CD4-positive, CD25-positive, alpha-beta regulatory T cell (primary cell): ENCODE measurements at regions not wholly inside any gene's neighbourhood (a gene's known extent, or its start where the extent isn't known, plus 50 kb on each side); places are given as distances from the start of the nearest gene placed in this dataset.
"Not testable (repeated sequence)": the region's sequence is repeated elsewhere in the genome, so short reads cannot be mapped to it uniquely, and the experiment has no call there.

ENCODE experiments used
- ATAC-seq, 2 donors: fragments of 150-1000 bp; cut with Tn5 transposase; one replicate each; pipeline ENCODE4 v1.10.0; 2021; ENCODE audit warnings: low read depth in 2 of 2, moderate number of reproducible peaks in 2 of 2, moderate library complexity in 1 of 2
- DNase-seq, 3 donors: peaks; one replicate each; pipeline versions ENCODE4 v3.0.0 to v3.0.0-alpha.2; 2012 to 2022; ENCODE audit warnings: mixed read lengths in 1 of 3
- H3K27ac ChIP-seq: one replicate; pipeline ENCODE4 v1.7.0; 2013; ENCODE audit warnings: mild to moderate bottlenecking, low read length; ENCODE audit not compliant: insufficient read depth, poor library complexity, severe bottlenecking
- H3K27me3 ChIP-seq: one replicate; pipeline ENCODE4 v1.7.0; 2013; ENCODE audit warnings: low read length; ENCODE audit not compliant: control insufficient read depth, insufficient read depth
- H3K36me3 ChIP-seq: one replicate; pipeline ENCODE4 v1.7.0; 2013; ENCODE audit warnings: mild to moderate bottlenecking, low read length, moderate library complexity; ENCODE audit not compliant: control insufficient read depth, insufficient read depth
- H3K4me1 ChIP-seq: 2 replicates; pipeline ENCODE4 v1.7.0; 2013; ENCODE audit warnings: mild to moderate bottlenecking, low read length; ENCODE audit not compliant: insufficient read depth, control insufficient read depth, poor library complexity, severe bottlenecking
- H3K4me3 ChIP-seq: one replicate; pipeline ENCODE4 v1.7.0; 2013; ENCODE audit warnings: low read depth, mild to moderate bottlenecking, low read length, moderate library complexity
- H3K9me3 ChIP-seq, 2 experiments: 1 replicate in 1 of 2; 2 replicates in 1 of 2; pipeline ENCODE4 v1.7.0; 2013; ENCODE audit warnings: low read length in 2 of 2, mild to moderate bottlenecking in 1 of 2, moderate library complexity in 1 of 2; ENCODE audit not compliant: control insufficient read depth in 2 of 2
- H3K27ac Mint-ChIP-seq, 3 donors: one replicate each; pipeline ENCODE4 v1.8.0; 2020 to 2022; ENCODE audit warnings: mild to moderate bottlenecking in 3 of 3, mixed read lengths in 3 of 3, moderate library complexity in 2 of 3
- H3K27me3 Mint-ChIP-seq: one replicate; pipeline ENCODE4 v1.8.0; 2022; ENCODE audit warnings: mild to moderate bottlenecking, mixed read lengths
- H3K36me3 Mint-ChIP-seq: one replicate; pipeline ENCODE4 v1.8.0; 2020; ENCODE audit warnings: mixed read lengths
- H3K4me1 Mint-ChIP-seq, 4 donors: one replicate each; pipeline ENCODE4 v1.8.0; 2020 to 2022; ENCODE audit warnings: mixed read lengths in 4 of 4, mild to moderate bottlenecking in 1 of 4
- H3K4me3 Mint-ChIP-seq, 4 donors: one replicate each; pipeline ENCODE4 v1.8.0; 2020 to 2022; ENCODE audit warnings: mild to moderate bottlenecking in 4 of 4, mixed read lengths in 4 of 4, moderate library complexity in 3 of 4
- H3K9me3 Mint-ChIP-seq, 7 donors: one replicate each; pipeline ENCODE4 v1.8.0; 2020 to 2022; ENCODE audit warnings: mixed read lengths in 7 of 7, mild to moderate bottlenecking in 3 of 7, moderate library complexity in 2 of 7

DNA sequence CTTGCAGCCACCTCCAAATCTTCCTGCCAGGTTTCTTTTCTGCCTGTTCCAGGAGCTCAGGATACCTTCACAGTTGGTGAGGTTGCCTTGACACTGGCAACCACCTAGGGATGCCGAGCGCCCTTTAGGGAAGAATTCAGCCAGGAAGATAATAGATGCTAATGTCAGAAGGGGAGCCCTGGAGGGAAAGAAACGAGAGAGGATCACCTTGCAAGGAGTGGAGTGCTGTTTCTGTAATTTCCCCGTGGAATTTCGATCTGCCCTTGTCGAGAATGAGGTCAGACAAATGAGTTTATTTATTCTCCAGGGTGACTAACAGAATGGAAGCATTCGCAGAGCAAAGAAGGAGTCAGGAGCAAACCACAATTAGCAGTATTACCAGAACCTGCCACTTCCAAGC is 315.8 kb upstream of the KAZN start:
- no peaks in the 10 kb centered on the region for H3K27me3 ChIP-seq
- no peaks in the 10 kb centered on the region for H3K4me1 Mint-ChIP-seq
- H3K27me3 Mint-ChIP-seq, result no peaks in the 10 kb centered on the region

DNA sequence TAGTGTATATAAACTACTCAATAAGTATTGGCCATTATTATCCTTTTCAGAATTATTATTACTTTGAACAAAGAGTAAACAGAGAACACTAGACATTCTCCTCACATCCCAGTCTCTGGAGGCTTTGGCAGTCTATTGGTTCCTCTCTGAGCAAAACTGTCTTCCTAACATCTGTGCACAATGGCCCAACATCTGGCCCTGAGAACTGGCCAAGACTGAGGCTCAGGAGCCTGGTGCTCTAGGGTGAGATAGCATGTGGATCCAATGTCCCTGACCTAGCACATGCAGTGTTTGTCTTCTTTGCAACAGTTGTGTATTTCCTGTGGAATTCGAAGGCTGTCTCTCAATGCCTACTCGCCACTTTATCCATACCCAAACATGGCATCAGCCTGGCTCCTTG is 313.2 kb upstream of the KAZN start:
- Mint-ChIP-seq H3K27ac (no peak overlapping the region), H3K9me3 (peaks cover 0 to 1% (median 0%) of the 10 kb centered on the region in 7 donors), H3K4me1 (no peaks in the 10 kb centered on the region)

More for the DNA sequence above, 315.8 kb upstream of the KAZN start:
- ATAC-seq (no peak), DNase-seq (no peak)
- H3K36me3 Mint-ChIP-seq, result no peaks in the 10 kb centered on the region
- no peak overlapping the region for H3K27ac Mint-ChIP-seq
- Histone ChIP-seq H3K4me3 (no peak overlapping the region), H3K27ac (no peak overlapping the region), H3K9me3 (no peaks in the 10 kb centered on the region), H3K36me3 (no peaks in the 10 kb centered on the region), H3K4me1 (no peaks in the 10 kb centered on the region)
- H3K9me3 Mint-ChIP-seq, result peaks cover 0 to 1% (median 0%) of the 10 kb centered on the region in 7 donors
- H3K4me3 Mint-ChIP-seq, result no peak overlapping the region

DNA sequence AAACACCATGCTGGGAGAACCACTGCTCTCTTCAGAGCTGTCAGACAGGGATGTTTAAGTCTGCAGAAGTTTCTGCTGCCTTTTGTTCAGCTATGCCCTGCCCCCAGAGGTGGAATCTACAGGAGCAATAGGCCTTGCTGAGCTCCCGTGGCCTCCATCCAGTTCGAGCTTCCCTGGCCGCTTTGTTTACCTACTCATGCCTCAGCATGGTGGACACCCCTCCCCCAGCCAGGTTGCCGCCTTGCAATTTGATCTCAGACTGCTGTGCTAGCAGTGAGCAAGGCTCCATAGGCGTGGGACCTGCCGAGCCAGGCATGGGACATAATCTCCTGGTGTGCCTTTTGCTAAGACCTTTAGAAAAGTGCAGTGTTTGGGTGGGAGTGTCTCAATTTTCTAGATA is 307.3 kb upstream of the KAZN start:
- ATAC-seq, H3K4me1 Mint-ChIP-seq, H3K9me3 Mint-ChIP-seq, H3K4me3 ChIP-seq, H3K27ac Mint-ChIP-seq, H3K9me3 ChIP-seq, H3K27me3 Mint-ChIP-seq, H3K27ac ChIP-seq, H3K36me3 ChIP-seq, H3K27me3 ChIP-seq, H3K36me3 Mint-ChIP-seq, DNase-seq, H3K4me3 Mint-ChIP-seq, H3K4me1 ChIP-seq: not testable (repeated sequence)

More for the DNA sequence above, 313.2 kb upstream of the KAZN start:
- Histone ChIP-seq H3K4me3 (no peak overlapping the region), H3K27ac (no peak overlapping the region), H3K27me3 (no peaks in the 10 kb centered on the region), H3K4me1 (no peaks in the 10 kb centered on the region), H3K36me3 (no peaks in the 10 kb centered on the region), H3K9me3 (no peaks in the 10 kb centered on the region)
- ATAC-seq (no peak), DNase-seq (no peak)
- Mint-ChIP-seq H3K36me3 (no peaks in the 10 kb centered on the region), H3K27me3 (no peaks in the 10 kb centered on the region), H3K4me3 (no peak overlapping the region)

DNA sequence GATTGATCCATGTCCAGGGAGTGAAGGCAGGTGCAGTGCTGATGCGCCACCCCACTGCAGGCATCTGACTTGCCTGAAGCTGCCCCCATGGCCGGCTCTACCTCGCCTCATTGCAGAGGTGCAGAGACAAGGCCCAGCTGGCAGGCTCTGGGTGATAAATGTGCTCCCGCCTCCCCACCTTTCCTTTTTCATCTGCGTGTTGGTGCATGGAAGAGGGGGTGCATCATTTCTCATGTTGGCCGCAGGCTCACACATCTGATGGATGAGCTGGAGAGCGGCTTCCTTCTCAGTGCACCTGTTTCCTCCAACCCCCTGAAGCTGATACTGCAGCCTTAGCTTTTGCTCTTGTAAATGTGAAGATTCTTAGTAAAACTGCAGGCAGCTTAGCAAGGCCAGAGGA is 306.0 kb upstream of the KAZN start:
- ATAC-seq (no peak), DNase-seq (no peak)
- Mint-ChIP-seq H3K4me1 (no peaks in the 10 kb centered on the region), H3K27ac (no peak overlapping the region), H3K36me3 (no peaks in the 10 kb centered on the region), H3K9me3 (peaks cover 0 to 2% (median 0%) of the 10 kb centered on the region in 7 donors), H3K27me3 (no peaks in the 10 kb centered on the region), H3K4me3 (no peak overlapping the region)
- Histone ChIP-seq H3K4me1 (no peaks in the 10 kb centered on the region), H3K4me3 (no peak overlapping the region), H3K27ac (no peak overlapping the region), H3K36me3 (no peaks in the 10 kb centered on the region), H3K9me3 (no peaks in the 10 kb centered on the region), H3K27me3 (no peaks in the 10 kb centered on the region)

DNA sequence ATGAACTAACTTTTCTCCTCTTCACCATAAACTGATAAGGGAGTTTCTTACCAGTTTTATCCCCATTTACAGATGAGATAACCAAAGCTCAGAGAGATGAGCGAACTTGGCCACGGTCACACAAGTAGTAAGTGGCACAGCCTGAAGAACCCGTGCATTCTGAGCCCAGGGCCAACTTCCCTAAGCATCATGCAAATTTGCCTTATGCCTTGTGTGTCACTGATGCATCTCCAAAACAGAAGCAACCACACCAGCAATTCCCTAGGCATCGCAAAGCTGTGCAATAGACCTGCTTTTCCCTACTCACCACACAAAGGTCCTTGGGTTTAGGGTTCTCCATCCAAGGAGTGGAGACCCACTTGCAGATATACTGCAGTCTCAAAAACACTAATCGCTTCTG is 304.5 kb upstream of the KAZN start:
- no peak for ATAC-seq
- no peaks in the 10 kb centered on the region for H3K4me1 Mint-ChIP-seq

DNA sequence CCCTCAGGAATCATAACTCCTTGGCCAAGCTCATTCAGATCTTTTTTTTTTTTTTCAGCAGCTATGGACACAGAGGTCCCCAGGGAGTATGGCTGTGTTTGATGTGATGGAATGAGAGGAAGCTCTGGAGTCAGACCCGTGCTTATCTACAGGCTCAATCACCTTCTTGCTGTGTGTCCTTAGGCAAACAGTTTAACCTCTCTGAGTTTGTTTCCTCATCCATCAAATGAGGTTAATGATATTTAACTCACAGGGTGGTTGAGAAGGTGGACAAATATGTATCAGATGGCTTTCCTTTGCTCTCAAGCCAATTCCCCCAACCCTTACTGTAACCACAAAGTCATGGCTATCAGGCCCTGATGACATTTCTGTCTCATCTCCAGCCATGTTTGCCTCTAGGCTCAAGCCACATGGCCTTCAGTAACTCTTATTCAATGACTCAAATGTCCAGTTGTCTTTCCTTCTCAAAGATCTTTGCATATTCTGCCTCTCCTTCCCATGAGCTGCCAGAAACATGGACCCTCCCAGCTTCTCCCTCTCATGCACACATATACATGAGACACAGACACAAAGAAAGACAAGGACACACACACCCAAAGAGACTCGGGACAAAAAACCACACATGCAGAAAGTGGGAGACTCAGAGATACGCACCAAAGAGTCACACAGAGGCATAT is 303.5 kb upstream of the KAZN start:
- Histone ChIP-seq H3K9me3 (no peaks in the 10 kb centered on the region), H3K27me3 (no peaks in the 10 kb centered on the region), H3K27ac (no peak overlapping the region), H3K4me3 (no peak overlapping the region), H3K36me3 (no peaks in the 10 kb centered on the region), H3K4me1 (no peaks in the 10 kb centered on the region)
- Mint-ChIP-seq H3K4me3 (no peak overlapping the region), H3K36me3 (no peaks in the 10 kb centered on the region), H3K27ac (no peak overlapping the region), H3K27me3 (no peaks in the 10 kb centered on the region), H3K9me3 (peaks cover 0 to 2% (median 0%) of the 10 kb centered on the region in 7 donors), H3K4me1 (no peaks in the 10 kb centered on the region)
- ATAC-seq (no peak), DNase-seq (no peak)

More for the DNA sequence above, 304.5 kb upstream of the KAZN start:
- Mint-ChIP-seq H3K36me3 (no peaks in the 10 kb centered on the region), H3K27me3 (no peaks in the 10 kb centered on the region), H3K9me3 (peaks cover 0 to 2% (median 0%) of the 10 kb centered on the region in 7 donors), H3K27ac (no peak overlapping the region), H3K4me3 (no peak overlapping the region)
- no peak for DNase-seq
- H3K36me3 ChIP-seq, result no peaks in the 10 kb centered on the region
- no peak overlapping the region for H3K4me3 ChIP-seq
- H3K4me1 ChIP-seq, result no peaks in the 10 kb centered on the region
- H3K27ac ChIP-seq, result no peak overlapping the region
- no peaks in the 10 kb centered on the region for H3K27me3 ChIP-seq
- H3K9me3 ChIP-seq, result no peaks in the 10 kb centered on the region

DNA sequence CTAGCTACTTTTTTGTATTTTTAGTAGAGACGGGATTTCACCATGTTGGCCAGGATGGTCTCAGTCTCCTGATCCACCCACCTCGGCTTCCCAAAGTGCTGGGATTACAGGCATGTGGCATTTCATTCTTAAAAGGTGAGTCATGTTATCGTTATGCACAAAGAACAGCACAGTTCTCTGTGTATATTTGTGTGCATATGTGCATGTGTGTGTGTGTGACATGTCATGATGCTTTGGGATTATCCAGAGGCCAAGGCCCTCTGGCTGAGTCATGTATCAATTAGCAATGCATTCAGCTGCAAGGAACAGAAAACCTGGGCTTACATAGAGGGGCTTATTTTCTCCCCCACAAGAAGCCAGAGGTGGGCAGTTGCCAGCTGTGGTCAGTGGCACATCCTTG is 301.7 kb upstream of the KAZN start:
- no peak overlapping the region for H3K4me3 Mint-ChIP-seq

DNA sequence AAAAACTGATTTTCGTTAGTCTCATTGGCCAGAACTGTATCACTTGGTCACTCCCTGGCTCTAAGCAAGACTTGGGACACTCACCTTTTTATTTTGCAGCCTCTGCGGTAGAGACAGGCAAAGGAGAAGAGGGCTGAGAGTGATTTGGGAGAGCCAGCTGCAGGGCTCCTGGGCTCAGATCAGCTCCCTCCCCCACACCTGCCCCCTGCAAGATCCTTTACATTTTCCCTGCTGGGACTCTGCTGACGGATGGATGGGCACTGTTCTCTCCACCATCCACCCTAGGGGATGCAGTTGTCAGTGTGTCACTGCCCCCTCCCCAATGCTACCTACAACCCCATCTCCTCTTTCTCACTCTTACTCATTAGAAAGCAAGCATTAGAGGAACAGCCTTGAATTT is 301.1 kb upstream of the KAZN start:
- Histone ChIP-seq H3K27me3 (no peaks in the 10 kb centered on the region), H3K9me3 (no peaks in the 10 kb centered on the region), H3K36me3 (no peaks in the 10 kb centered on the region), H3K27ac (no peak overlapping the region), H3K4me1 (no peaks in the 10 kb centered on the region), H3K4me3 (no peak overlapping the region)
- Mint-ChIP-seq H3K27ac (no peak overlapping the region), H3K4me3 (no peak overlapping the region), H3K36me3 (no peaks in the 10 kb centered on the region), H3K4me1 (no peaks in the 10 kb centered on the region), H3K9me3 (peaks cover 0 to 2% (median 0%) of the 10 kb centered on the region in 7 donors), H3K27me3 (no peaks in the 10 kb centered on the region)
- ATAC-seq, result no peak
- DNase-seq, result no peak

More for the DNA sequence above, 301.7 kb upstream of the KAZN start:
- no peaks in the 10 kb centered on the region for H3K4me1 ChIP-seq
- no peaks in the 10 kb centered on the region for H3K27me3 ChIP-seq
- DNase-seq (no peak), ATAC-seq (no peak)
- H3K9me3 Mint-ChIP-seq, result peaks cover 0 to 2% (median 0%) of the 10 kb centered on the region in 7 donors
- H3K27me3 Mint-ChIP-seq, result no peaks in the 10 kb centered on the region
- no peaks in the 10 kb centered on the region for H3K9me3 ChIP-seq
- H3K36me3 ChIP-seq, result no peaks in the 10 kb centered on the region
- H3K27ac Mint-ChIP-seq, result no peak overlapping the region
- H3K4me3 ChIP-seq, result no peak overlapping the region
- no peaks in the 10 kb centered on the region for H3K4me1 Mint-ChIP-seq
- H3K36me3 Mint-ChIP-seq, result no peaks in the 10 kb centered on the region
- no peak overlapping the region for H3K27ac ChIP-seq
